IPS-20b (cell line): ENCODE measurements at regions not wholly inside any gene's neighbourhood (a gene's known extent, or its start where the extent isn't known, plus 50 kb on each side); places are given as distances from the start of the nearest gene placed in this dataset.

ENCODE experiments used
- H3K27ac ChIP-seq: one replicate; pipeline ENCODE4 v1.5.1; 2013; ENCODE audit warnings: low read length
- H3K27me3 ChIP-seq: 2 replicates; pipeline ENCODE4 v1.6.1; 2013; ENCODE audit warnings: mild to moderate bottlenecking, low read length, inconsistent platforms; ENCODE audit not compliant: insufficient read depth
- H3K36me3 ChIP-seq: 2 replicates; pipeline ENCODE4 v1.6.1; 2013; ENCODE audit warnings: low read depth, mild to moderate bottlenecking, inconsistent platforms, low read length, moderate library complexity; ENCODE audit not compliant: insufficient read depth
- H3K4me1 ChIP-seq: 2 replicates; pipeline ENCODE4 v1.6.1; 2013; ENCODE audit warnings: mild to moderate bottlenecking, control low read depth, inconsistent platforms, low read length, moderate library complexity; ENCODE audit not compliant: insufficient read depth
- H3K4me3 ChIP-seq: 2 replicates; pipeline ENCODE4 v1.5.1; 2013; ENCODE audit warnings: mild to moderate bottlenecking, low read length, inconsistent platforms
- H3K9ac ChIP-seq: 2 replicates; pipeline ENCODE4 v1.6.1; 2013; ENCODE audit warnings: low read depth, mild to moderate bottlenecking, inconsistent platforms, low read length, moderate library complexity
- H3K9me3 ChIP-seq: 2 replicates; pipeline ENCODE4 v1.6.1; 2013; ENCODE audit warnings: mild to moderate bottlenecking, low read depth, low read length, inconsistent platforms; ENCODE audit not compliant: insufficient read depth

DNA sequence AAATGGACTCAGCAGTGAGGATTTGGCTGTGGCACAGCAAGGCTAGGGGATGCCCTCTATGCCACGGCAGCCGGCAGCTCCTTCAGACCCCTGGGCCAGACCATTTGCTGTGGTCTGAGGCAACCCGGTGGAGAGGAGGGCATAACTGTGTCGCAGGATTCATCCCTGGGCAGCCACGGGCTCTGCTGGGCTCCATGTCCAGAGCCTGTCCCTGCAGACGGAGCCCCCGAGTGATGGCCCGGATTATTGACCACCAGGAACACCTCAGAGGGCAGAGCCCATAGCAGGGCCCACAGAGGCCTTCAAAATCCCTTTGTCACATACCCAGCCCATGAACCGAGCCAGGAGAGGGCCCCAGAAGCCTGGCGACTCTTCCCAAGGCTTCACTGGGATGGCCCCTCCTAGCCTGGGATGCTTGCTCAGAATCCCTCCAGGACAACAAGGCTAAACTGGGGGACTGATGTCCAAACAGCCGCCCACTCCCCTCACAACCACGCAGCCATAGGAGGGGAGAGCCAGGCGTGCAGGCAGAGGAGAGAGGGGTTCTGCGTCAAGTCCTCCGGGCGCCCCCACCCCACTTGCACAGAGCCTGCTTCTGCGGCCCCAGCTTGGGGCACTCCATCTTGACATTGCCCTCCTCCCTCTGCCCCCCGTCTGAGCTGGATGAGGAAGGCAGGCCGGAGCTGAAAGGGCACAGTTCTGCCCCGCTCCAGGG lies 68.2 kb upstream of the AFDN start:
- Histone ChIP-seq H3K27ac (no peak overlapping the region), H3K9ac (no peak overlapping the region), H3K4me3 (no peak overlapping the region), H3K4me1 (no peaks in the 10 kb centered on the region), H3K27me3 (no peaks in the 10 kb centered on the region), H3K36me3 (no peaks in the 10 kb centered on the region), H3K9me3 (no peaks in the 10 kb centered on the region)

DNA sequence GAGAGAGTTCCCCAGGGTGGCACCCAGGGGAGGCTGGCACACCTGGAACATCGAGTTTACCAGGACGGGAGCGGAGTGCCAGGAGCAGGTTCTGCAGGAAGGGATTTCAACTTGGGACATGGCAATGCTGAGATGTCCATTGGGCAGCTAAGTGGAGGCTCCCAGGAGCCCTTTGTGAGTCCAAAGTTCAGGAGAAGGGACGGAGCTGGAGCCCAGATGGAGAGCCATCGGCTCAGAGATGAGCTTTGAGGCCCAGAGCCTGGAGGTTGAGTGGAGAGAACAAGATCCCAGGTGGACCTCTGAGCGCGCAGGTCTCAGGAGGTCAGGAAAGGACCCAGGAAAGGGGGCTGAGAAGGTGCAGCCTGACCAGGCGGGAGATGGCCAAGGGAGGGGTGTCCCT lies 67.5 kb upstream of the AFDN start:
- Histone ChIP-seq H3K27ac (no peak overlapping the region), H3K4me1 (no peaks in the 10 kb centered on the region), H3K9ac (no peak overlapping the region), H3K36me3 (no peaks in the 10 kb centered on the region), H3K4me3 (no peak overlapping the region), H3K27me3 (no peaks in the 10 kb centered on the region), H3K9me3 (no peaks in the 10 kb centered on the region)

DNA sequence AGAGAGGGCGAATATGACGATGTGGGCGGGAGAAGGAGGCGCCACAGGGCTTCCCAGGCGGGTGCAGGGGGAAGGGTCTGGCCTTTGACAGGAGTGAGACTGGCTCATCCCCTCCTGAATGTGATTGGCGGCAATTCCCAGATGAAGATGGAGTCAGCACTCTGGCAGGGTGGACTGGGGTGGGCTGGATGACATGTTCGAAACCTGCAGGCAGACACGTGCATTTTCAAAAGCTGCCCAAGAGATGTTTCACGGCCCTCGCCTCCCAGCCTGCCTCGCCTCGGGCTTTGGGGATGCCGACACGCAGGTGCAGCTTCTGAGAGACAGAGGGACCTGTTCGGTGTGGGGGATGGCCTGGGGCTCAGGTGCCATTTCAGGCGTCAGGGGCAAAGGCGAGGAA lies 66.8 kb upstream of the AFDN start:
- no peaks in the 10 kb centered on the region for H3K4me1 ChIP-seq
- no peak overlapping the region for H3K4me3 ChIP-seq
- H3K9ac ChIP-seq: no peak overlapping the region
- no peaks in the 10 kb centered on the region for H3K27me3 ChIP-seq
- H3K9me3 ChIP-seq: no peaks in the 10 kb centered on the region
- H3K27ac ChIP-seq: no peak overlapping the region
- no peaks in the 10 kb centered on the region for H3K36me3 ChIP-seq

DNA sequence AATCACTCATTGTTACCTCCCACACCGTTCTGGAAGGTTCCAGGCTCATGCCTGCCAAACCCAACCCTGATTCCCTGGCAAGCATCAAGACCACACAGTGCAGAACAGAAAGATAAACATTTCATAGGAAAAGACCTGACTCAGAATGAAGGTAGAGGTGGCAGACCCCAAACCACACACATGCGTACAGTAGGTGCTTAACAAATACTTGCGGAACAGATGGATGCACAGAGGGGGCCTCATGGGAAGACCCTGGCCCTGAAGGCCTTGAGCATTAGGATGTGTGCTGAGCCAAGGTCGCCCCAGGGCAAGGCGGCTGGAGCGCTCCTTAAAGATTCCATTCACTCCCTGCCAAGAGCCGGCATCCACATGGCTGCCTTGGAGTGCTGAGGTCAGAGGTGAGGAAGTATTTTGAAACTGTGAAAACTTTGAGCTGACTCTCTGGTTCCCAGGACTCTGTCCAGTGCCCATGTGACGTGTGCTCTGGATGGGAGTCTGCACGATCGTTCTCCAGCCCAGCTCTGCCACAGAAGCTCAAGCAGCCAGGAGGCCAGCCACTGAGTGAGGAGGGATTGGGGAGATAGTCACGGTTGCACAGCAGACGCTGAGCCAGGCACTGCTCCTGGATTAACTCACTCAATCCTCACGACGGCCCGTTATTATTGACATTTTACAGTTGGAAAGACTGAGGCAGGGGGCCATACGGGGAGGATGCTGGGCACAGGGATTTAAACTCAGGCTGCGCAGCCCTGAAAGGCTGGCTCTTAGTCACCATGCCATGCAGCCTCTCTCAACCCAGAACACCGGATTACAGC lies 65.5 kb upstream of the AFDN start:
- H3K27me3 ChIP-seq: no peaks in the 10 kb centered on the region; the same call in 1 of the 2 replicates
- no peaks in the 10 kb centered on the region for H3K36me3 ChIP-seq
- H3K9me3 ChIP-seq: no peaks in the 10 kb centered on the region
- no peak overlapping the region for H3K27ac ChIP-seq
- no peaks in the 10 kb centered on the region for H3K4me1 ChIP-seq
- H3K9ac ChIP-seq: no peak overlapping the region
- H3K4me3 ChIP-seq: no peak overlapping the region

DNA sequence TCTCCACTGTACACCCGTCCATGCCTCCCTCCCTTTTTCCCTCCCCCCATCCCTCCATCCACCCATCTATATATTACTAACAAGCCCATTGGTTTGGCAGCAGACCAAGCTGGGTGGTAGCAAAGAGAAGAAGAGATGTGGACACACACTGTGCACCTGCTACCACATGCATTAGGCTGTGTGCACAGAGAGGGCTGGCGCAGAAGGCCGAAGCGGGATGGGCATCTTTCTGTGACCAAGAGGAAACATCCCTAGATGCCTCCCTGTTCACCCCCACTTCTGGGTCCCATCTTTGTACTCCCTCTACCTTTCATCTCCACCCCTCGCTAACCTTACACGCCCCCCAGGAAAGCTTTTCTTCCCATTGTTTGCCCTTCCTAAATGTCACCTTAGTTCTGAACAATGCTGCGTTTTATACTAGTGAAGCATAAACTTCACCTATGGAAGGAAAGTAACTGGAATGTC lies 64.9 kb upstream of the AFDN start:
- no peaks in the 10 kb centered on the region; the same call in 1 of the 2 replicates for H3K27me3 ChIP-seq
- H3K9me3 ChIP-seq: no peaks in the 10 kb centered on the region
- no peak overlapping the region for H3K4me3 ChIP-seq
- no peaks in the 10 kb centered on the region for H3K36me3 ChIP-seq
- H3K27ac ChIP-seq: no peak overlapping the region
- no peaks in the 10 kb centered on the region for H3K4me1 ChIP-seq
- H3K9ac ChIP-seq: no peak overlapping the region

DNA sequence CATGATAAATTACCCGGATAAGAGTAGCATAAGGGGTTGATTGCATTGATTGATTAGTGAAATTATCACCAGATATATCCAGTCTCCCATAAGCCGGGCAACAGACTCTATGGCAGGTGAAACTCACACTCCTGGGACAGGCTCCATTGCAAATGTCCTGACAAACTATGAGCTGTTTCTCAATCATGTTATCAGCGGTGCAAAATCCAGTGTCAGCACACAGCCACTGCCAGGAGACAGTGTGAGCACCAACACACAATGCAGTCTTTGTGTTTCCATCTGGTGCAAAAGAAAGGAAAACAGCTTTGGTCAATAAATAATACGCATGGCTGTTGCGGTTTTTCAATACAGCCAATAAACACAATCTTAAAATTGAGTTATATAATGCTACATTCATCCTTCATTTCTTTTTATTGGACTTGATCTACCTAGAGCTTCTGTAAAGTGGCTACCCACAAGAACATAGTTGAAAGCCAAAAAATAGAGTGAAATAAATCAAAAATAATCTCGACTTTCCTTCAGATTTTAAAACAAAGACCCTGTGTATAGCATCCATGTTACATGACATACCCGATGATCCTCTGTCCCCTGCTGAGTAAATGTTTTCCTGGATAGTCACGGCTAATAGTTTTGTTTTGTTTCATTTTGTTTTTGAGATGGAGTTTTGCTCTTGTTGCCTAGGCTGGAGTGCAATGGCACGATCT lies 64.3 kb upstream of the AFDN start:
- Histone ChIP-seq H3K4me3 (no peak overlapping the region), H3K4me1 (no peaks in the 10 kb centered on the region)

DNA sequence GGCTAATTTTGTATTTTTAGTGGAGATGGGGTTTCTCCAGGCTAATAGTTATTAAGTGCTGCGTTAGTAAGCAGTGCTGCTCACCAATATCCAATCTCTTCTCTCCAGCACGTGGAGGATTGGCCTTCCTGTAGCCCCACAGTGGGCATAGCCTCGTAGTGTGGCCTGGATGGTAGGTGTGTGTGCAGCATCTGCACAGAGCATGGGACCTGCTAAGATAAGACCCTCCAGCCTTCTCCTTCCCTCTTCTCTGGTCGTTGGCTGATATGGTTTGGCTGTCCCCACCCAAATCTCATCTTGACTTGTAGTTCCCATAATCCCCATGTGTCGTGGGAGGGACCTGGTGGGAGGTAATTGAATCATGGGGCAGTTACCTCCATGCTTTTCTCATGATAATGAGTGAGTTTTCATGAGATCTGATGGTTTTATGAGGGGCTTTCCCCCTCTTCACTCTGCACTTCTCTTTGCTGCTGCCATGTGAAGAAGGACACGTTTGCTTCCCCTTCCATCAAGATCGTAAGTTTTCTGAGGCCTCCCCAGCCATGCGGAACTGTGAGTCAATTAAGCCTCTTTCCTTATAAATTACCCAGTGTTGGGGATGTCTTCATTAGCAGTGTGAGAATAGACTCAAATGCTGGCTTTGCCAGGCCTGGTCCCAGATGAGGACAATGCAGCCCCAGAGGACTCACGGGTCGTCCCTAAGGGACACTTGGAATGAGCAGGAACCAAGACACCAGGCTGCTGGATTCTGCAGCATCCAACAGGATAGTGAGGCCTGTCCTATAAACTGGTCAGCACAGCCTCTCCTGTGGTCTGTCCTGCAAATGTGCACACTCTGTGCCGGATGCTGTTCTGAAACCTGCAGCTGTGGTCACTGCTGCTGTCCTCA lies 63.4 kb upstream of the AFDN start:
- H3K4me1 ChIP-seq: no peaks in the 10 kb centered on the region
- H3K9me3 ChIP-seq: no peaks in the 10 kb centered on the region
- no peaks in the 10 kb centered on the region for H3K36me3 ChIP-seq
- H3K9ac ChIP-seq: no peak overlapping the region
- H3K27ac ChIP-seq: no peak overlapping the region
- H3K27me3 ChIP-seq: no peaks in the 10 kb centered on the region; the same call in 1 of the 2 replicates
- no peak overlapping the region for H3K4me3 ChIP-seq

More for the DNA sequence above, 64.3 kb upstream of the AFDN start:
- no peaks in the 10 kb centered on the region for H3K36me3 ChIP-seq
- H3K9me3 ChIP-seq: no peaks in the 10 kb centered on the region
- no peak overlapping the region for H3K9ac ChIP-seq
- H3K27me3 ChIP-seq: no peaks in the 10 kb centered on the region; the same call in 1 of the 2 replicates
- H3K27ac ChIP-seq: no peak overlapping the region

DNA sequence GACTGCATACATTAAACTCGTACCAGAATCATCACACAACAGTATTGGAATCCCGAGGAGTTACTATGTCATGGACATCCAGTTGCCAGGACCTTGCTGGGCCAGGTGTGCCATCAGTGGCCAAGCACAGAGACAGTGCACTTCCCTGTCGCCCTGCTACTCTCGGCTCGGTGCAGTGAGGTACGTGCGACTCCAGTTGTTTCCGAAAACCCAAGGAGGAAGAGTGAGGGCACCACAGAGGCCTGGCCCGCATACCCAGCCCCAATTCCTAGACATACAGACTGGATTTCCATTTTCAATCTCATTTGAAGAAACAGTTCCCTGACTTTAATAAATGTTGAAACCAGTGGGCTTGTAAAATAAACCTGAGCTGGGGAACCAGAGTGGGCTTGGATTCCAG lies 62.5 kb upstream of the AFDN start:
- Histone ChIP-seq H3K27ac (no peak overlapping the region), H3K9ac (no peak overlapping the region), H3K27me3 (no peaks in the 10 kb centered on the region; the same call in 1 of the 2 replicates), H3K4me1 (no peaks in the 10 kb centered on the region), H3K36me3 (no peaks in the 10 kb centered on the region), H3K4me3 (no peak overlapping the region), H3K9me3 (no peaks in the 10 kb centered on the region)

DNA sequence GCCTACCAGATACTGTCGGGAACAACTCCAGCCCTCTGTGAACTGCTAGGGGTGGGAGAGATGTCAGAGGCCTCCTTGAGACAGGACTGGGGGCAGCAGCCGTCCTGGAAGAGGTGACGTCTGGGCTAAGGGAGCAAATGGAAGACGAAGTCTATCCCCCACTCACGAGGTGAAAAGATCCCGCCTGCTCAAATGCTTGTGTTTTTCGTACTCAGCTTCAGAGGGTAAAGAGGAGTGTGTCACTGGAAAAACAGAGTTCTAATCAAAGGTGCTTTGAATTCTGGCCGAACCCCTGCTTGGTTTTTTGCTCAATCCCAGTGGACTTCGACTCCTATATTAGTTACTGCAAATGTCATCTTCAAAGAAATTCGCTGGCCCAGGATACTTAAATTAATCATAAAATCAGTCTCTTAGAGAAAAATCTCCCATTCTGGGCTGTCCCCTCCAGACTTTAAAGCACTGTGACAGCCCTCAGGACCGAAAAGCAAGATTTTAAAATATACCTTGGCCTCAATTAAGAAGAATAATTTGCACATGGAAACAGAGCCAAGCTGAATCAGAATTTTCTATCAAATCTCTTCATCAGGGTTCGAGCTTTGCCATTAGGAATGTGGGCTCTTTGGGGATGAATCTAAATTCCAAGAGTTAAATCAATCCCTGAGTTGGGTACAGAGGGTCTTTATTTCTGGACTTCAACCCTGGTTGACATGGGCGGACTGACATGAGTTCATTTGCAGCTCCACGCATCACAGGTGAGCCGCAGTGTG lies 61.8 kb upstream of the AFDN start:
- Histone ChIP-seq H3K36me3 (no peaks in the 10 kb centered on the region), H3K9ac (no peak overlapping the region), H3K27ac (no peak overlapping the region), H3K27me3 (no peaks in the 10 kb centered on the region; the same call in 1 of the 2 replicates), H3K4me3 (no peak overlapping the region), H3K4me1 (no peaks in the 10 kb centered on the region), H3K9me3 (no peaks in the 10 kb centered on the region)

DNA sequence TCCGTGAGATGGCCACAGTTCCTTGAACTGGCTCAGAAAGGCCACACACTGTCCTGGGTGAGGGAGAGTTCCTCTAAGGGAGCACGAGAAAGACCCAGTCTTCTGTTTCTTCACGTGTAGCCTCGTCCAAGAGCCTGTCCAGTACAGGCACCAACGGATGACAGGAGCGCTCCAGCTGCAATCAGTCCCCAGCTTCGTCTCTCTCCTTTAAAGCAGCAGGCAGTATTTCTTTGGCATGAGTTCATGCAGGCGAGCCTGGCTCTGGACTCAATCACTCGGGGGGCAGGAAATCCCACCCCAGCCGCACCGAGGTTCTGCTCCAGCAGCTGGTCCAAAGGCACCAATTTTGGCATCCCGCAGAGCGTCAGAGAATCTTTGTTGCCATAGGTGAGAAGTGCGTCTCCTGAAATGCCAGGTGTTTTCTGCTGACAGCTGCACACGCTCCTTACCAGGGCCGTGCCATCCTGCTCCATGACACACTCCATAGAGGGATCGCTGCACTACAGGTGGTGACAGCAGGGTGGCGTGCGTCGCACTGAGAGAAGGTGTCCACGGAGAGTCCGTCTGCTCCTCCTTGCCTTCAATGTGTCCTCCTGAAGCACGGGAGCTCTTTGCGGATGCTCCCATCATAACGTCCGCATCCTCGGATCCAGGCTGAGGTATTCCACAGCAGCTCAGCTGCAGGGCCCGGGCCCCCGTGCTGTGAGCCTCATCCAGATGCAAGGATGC lies 59.6 kb upstream of the AFDN start:
- Histone ChIP-seq H3K9me3 (no peaks in the 10 kb centered on the region), H3K4me1 (no peaks in the 10 kb centered on the region), H3K4me3 (no peak overlapping the region), H3K36me3 (no peaks in the 10 kb centered on the region), H3K27me3 (no peaks in the 10 kb centered on the region; the same call in 1 of the 2 replicates), H3K27ac (no peak overlapping the region), H3K9ac (no peak overlapping the region)
